Muscle of back (tissue), 3 donors: ENCODE measurements at regions not wholly inside any gene's neighbourhood (a gene's known extent, or its start where the extent isn't known, plus 50 kb on each side); places are given as distances from the start of the nearest gene placed in this dataset.
A peak's percentile ranks its signal among the peaks of the same experiment; 100 is the strongest.

Experiments used
- DNase-seq, 3 donors: peaks; one replicate each; pipeline versions ENCODE4 v3.0.0 to v3.0.0-alpha.2; 2013

DNA sequence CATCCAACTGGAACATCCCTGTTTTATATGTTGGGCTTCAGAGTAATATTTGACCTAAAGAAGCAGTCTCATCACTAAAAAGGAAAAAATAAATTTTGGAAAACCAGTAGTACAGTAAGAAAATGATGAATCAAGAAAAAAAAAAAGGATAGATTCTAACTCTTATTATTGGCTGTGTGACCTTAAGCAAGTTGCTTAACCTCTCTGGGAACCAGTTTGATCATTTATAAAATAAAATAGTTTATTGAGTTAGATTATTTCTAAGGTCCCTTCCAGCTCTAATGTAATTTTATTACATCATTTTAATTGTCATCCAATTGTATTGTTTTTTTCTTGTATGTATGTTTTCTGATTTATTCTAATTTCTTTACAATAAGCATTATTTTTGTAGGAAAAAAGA is 127.0 kb downstream of the PRELID2 start:
- DNase-seq, result no peak

DNA sequence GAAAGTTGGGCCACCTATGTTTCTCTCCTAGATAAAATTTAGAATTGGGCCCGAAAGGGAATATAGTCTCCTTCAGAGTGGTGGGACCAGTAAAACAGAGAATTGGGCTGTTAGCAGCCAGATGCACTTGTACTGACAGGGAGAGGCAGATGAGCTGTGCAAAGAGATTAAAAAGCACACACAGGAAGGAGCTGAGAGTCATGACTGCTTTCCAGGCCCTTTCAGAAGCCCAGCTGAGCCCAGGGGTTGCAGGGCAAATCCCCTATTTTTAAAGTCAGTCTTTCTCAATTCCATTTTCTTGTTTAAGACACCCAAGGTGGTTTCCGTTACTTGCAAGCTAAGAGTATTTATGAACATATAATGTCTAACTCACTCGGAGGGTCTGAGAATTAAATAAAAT is 130.4 kb downstream of the PRELID2 start:
- no peak for DNase-seq

DNA sequence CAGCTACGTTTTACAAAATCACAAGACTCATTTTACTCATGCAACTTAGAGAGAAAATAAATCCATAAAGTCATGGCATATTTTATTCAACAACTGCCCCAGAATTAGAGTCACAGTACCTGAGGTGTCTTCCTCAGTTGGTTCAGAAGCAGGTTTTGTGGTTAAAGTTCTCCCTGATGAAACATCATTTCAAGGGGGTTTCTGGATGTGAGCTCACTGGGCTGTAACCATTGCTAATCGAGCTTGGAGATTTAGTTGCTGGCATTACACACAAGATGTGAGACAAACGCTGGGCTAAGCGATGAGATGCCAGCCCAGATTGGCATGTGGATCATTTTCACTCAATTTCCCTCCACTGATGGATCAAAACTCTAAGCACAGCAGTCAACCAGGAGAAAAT is 131.3 kb downstream of the PRELID2 start:
- DNase-seq, result no peak

DNA sequence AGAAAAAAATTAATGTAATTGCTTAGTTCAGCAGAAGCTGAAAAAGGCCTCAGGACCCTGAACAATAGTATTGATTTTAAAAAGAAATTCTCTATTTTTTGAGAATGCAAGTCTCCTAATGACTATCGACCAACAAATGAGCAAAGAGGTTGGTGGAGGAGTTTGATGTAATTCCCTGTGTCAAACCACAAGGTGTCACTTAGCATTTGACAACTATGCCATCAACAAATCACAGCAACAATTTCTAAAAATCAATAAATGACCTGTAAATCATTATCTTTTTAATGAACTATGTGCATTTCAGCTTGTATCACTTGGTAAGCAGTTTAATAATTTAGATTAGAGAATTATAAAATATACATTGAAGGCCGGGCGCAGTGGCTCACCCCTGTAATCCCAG is 133.7 kb downstream of the PRELID2 start:
- DNase-seq, result no peak

DNA sequence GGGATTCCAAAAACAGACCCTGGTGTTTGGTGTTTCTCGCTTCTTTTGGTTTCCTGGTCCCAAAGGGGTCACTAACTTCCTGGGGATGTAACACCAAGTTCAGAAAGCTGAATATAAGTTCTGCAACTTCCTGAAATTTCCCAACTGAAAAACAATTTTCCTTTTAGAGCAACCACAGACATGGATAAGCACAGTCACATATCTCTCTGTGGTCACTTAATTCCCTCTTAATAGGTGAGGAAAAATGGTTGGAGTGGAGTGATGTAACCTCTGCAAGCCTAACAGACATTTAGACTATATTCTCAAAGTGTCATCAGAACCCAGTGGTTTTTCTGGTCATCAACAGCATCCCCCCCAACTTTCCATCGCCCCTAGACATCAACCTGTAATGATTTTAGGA is 135.3 kb downstream of the PRELID2 start:
- no peak for DNase-seq

DNA sequence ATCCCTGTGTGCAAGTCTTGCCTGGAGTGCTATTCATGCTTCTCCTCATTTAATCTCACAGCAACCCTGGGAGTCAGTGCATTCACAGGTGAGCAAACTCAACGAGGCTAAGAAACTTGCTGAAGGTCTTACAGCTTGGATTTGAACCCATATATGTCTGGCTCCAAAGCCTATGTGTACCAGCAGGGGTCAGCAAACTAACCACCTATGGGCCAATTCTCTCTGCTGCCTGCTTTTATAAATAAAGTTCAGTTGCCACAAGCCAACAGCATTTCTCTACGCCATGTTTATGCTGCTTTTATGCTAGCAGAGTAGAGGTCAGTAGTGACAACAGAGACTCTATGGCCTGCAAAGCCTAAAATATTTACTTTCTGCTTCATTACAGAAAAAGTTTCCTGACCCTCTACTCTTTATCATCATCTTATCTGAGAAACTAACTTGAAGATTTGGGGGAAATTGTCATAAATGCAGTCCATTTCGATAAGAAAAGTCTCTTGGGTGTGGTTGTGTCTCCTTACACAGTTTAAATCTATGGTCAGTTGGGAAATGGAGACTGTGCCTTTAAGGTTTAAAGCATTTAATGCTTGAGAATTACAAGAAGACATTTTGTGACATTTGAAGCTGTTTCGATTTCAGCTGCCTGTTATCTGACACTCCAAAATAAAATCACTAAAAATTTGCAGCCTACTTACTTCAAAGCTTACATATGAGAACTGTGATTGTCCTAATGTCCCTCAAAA is 137.7 kb downstream of the PRELID2 start:
- DNase-seq, result peak in 1 of 3 donors; percentile 11

DNA sequence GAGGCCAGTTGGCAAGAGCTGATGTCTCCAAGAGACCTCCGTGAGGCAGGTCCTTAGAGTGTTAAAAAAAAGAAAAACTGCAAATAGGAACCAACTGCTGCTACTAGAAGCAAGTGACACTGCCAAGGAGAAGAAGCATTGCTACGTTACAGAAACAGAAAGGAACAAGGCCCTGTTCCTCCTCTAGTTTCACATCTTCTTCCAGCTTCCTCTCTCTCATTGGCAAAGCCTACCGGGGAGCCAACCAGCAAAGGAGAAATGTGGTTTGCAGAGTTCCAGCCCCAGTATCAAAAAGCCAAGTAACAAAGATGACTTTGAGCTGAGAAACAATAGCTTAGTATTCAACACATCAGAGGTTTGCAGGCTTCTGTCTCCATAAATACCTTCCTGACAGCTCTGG is 145.9 kb downstream of the PRELID2 start:
- DNase-seq, result peak in 1 of 3 donors; percentile 23

DNA sequence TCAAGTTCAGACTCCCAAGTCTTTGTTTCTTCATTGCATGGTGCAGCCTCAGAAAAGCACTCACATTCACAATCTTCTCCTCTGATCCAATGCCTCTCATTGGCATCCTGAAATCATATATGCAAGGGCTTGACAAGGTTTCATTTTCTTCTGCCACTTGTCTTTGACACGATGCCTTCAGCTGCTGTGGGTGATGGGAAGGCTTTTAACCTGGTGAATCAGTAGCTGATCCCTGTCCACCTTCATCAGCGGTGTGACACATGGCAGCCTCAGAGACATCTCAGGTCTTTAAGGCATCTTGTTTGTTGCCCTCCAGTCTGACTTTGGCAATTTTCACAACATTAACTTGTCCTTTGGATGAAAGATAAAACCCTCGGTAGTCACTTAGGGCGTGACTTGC is 147.2 kb downstream of the PRELID2 start:
- DNase-seq, result no peak

DNA sequence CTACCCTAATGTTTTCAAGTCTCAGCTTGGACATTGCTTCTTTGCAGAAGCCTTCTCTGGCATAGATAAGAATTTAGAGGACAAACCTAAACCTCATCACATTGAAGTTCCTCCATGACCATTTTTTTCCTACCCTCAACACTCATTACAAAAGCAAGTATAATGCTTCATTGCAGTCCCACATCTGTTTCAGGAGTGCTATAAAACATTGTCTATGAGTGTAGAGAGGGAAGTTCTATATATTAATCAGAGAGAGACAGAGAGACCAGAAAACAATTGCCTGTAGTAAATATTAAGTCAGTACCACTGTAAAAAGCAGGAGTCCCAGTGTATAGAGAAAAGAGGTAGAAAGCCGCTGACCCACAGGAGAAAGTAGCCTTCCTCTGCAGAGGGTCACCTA is 149.7 kb downstream of the PRELID2 start:
- no peak for DNase-seq

DNA sequence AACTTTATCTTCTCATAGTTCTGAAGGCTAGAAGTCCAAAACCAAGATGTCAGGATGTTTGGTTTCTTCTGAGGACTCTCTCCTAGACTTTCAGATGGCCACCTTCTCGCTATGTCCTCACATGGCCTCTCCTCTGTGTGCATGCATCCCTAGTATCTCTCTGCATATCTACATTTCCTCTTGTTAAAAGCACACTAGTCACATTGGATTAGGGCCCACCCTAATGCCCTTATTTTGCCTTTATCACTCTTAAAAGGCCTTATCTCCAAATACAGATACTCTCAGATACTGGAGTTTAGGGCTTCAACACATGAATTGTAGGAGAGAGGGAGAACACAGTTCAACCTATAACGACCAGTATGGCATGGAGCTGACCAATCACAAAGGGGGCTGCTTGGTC is 151.7 kb downstream of the PRELID2 start:
- DNase-seq, result no peak

DNA sequence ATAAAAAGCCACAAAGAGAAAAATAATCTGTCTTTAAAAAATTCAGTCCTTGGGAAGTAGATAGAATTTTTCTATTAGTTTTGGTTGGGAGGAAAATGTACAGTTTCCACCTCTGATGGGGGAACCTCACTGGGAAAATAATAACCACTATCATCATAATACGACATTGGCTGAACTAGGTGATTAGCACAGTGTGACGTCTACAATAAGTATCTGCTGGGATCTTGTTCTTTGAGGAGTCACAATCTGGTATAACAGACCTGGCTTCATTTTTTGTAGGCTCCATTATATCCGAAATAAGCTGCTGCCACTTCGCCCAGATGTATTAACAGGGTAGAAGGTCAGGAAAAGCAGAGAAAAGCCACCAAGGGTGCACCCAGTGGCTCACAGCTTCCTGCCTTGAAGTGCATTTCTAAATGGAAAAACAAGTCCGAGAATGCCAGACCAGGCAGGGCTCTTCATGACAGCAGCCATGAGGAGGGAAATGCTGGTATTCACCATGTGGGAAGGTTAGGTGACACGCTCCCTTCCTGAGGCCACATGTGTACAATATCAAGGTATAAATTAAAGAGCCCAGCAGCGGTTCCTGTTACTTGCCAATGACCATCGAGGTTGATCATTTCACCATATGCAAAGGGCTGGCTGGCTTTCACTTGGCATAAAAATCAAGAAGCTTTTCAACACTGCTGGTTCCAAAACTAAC is 152.8 kb downstream of the PRELID2 start:
- peak in 1 of 3 donors; percentile 32 for DNase-seq

DNA sequence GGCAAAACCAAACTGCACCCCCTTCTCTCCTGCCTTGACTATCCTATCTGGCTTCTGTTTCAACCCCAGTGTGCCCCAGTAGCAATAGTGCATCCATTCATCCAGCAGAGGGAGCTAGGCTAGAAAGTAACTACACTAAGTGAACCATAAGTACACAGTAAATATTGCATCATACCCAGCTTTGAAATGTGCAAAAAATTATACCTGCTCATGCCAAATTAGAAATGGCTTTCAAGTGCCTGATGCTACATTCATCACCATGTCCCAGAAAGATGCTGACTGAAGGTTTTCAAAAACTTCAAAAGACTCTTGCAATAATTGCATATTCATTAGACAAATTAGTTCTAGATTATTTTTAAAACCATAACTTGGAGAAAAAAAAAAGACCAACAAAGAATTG is 153.5 kb downstream of the PRELID2 start:
- DNase-seq, result peak in 2 of 3 donors; percentile 29 to 34

DNA sequence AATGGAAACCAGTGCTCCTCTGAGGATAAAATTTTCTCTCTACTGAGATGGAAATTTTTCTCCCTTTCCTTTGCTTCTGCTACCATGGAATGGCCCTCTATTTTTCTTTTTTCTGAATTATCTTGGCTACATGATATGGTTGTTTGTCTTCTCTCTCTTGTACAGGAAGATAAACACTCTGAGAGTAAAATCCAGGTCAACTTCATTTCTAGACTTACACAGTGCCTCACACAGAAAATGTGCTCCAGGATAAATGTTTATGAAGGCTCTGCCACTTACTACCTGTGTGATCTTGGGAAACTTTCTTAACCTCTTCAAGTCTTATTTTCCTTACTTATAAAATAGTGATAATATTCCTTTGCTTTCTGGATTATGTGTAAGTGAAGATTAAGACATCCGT is 153.9 kb downstream of the PRELID2 start:
- peak in 1 of 3 donors; percentile 11 for DNase-seq

DNA sequence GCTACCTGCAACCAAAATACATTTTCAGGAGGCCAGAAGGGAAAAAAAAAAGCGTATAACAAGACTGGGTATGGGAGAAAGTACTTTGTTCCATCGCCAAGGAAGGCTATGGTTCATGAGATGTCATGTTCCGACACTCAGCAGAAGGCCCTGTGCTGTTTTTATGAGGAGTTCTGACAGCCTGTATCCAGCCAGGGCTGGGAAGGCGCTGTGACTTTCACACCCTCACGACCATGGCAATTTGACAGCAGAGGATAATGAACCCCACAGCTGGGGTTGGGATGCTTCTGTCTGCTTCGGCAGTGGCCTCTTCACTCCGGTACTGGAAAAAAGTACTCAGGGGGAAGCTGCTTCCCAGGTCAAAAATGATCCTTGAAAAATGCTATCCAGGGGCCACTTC is 154.4 kb downstream of the PRELID2 start:
- peak in 2 of 3 donors; percentile 43 to 66 for DNase-seq

DNA sequence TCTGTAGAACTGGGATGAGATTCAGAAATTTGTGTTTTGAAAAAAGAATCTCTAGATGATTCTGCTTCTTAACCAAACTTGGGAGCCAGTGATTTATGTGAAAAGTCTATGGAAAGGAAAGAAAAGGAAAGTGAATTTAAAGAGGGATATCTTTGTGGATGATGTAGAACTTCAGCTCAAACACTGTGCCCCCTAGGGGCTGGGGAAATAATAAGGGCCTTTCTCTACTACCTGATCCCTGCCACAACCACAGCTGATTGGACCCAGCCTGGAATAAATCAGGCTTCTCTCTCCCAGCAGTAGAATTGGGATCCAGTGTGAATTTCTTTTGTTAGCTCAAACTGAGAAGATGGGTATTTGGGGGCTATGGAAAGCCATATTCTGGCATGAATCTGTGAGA is 155.0 kb downstream of the PRELID2 start:
- DNase-seq, result no peak

DNA sequence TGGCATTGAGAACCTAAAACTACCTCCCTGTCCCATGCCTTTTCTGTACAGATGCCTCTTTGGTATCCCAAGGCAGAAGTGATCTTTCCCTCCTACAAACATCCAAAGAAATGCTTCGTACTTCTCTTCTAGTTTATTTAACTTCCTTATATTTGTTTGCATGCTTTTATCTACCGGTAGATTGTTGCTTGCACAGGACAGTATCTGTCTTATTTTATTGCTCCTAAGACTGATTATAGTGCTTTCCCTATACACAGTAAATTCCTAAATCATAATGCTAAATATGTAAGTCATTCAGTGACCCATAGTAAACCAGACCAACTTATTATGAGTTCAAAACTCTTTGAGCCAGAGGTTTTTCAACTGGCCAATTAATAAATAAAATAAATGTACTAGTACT is 156.9 kb downstream of the PRELID2 start:
- DNase-seq, result no peak

DNA sequence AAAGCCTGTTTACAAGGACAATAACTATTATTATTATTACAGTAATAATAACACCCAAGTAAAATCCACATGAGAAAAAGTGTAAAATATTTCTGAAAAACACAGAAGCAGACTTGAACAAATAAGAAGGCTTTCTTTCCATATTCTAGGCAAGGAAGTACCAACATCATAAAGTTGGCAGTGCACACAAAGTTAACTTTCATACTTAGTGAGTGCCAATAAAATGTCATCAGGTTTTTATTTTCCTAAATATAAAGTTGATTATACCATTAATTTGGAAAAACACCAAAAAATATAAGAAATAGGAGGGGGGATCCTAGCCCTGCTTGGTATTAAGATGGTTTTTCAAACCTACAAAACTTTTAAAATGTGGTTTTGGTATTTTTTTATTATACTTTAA is 161.4 kb downstream of the PRELID2 start:
- DNase-seq, result no peak

DNA sequence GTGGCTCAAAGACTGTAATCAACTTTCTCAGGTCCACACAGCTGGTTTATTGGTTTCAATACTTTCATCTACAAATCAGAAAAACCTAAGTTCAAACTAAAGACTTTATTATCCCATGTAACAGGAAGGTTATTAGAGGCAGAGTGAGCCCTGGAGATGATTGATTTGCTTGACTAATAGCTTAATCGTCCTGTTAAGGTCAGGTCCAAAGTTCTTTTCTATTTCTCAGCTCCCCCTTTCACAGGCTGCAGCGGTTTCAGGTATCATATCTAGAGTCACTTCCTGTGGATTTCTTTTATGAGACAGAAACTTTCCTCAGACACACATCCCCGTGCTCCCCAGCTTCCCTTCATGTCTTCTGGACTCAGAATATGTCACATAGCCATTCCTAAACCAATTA is 166.4 kb downstream of the PRELID2 start:
- DNase-seq, result no peak

DNA sequence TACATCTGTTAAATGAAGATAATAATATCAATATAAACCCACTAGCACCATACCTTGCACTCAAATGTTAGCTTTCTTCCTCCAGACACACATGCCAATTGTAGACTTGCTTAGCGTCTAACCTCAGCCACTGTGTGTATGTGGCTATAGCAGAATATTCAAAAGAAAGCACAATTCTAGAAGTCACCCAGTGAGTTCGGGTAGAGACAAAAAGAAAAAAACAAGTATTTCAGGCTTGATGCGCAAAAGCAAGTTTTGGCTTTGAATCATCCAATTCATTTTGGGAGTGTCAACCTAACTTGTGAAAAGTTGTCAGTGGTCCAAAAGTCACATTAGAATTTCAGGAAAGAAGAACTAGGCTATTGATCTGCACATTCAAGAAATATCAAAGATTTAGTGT is 167.4 kb downstream of the PRELID2 start:
- DNase-seq, result no peak

DNA sequence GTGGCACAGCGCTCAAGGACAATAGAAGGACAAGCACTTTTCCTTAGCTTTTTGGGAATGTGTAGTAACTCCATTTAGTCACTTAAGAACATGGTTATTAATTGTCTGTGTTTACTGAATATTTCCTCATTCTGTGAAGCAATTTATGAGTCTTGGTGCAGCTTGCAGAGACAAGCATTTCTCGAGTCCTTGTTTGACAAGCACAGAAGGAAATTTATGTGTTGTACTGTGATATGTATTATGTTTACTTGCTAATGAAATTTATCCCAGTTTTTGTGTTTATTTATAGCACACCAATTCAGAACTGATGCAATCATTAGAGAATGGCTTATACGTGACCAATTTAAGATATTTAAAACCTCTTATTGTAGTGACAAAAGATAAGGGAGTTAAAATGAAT is 168.6 kb downstream of the PRELID2 start:
- DNase-seq, result no peak

DNA sequence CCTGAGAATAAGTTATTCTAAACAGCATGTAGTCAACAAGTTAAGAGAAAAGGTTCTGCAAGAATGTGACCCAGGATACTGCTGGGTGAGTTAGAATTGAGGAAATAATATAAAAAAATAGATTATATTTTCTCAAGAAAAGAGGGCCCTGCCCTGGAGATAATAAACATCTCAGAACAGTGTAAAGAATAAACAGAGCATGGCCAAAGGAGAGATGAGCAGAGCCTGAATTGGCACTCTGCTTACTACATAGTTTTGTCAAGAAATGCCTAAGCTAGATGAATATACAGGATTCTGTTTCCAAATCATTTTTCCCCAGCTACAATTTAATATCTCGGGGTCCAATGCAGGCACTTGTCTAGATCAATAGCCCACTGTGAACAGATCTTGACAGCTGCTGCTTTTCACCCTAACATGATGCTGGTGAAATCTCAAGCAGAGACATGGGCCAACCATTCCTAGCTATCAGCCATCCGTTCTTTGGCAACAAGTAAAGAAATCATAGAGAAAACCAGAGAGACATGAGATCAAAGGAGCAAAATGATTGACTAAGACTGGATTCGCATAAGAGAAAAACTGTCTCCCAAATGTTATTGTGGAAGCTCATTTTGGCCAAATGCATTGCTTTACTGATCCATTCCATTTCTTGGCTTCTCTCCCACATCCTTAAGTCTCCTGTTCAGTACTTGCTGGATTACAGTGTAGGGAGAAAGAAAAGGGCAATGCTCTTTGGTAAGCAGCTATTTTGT is 173.2 kb downstream of the PRELID2 start:
- peak in 1 of 3 donors; percentile 49 for DNase-seq

DNA sequence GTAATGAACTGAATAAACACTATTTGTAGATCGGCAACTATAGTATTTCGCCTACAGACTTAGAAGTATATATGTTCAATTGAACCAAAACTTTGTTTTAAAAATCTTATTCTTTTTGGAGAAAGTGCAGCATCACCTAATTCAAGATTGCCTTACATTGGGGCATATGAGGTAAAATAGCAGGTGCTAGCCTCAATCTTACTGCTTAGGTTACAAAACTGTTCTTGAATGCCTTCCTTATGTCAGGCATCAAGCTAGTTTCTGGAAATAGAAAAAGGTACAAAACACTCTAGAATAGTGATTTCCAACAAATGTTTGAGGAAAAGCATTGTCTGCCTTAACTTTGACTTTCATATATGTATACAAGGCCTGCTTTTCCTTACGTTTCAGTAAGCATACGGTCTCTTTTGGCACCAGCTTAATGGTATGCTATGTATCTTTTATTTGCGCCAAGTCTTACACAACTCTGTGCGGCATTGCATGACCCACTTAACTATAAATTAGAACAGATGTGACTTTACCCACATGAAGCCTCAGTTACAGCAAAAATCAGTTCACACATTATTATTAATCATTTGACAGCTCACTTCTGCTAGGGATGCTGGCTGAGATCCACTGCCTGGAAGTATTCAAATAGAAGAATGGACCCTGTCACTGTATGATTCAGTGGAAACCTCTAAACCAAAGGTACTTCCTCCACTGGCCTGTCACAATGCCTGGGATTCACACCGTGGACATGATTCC is 174.1 kb downstream of the PRELID2 start:
- peak in 2 of 3 donors; percentile 48 to 61 for DNase-seq
